Chondrocyte (in vitro differentiated cells): ENCODE measurements at regions not wholly inside any gene's neighbourhood (a gene's known extent, or its start where the extent isn't known, plus 50 kb on each side); places are given as distances from the start of the nearest gene placed in this dataset.

Source experiments
- DNase-seq: peaks from one replicate; pipeline ENCODE4 v3.0.0; 2021; ENCODE audit warnings: mixed read lengths, low spot score
- H3K27ac Mint-ChIP-seq: one replicate; pipeline ENCODE4 v1.8.0; 2021; ENCODE audit warnings: mild to moderate bottlenecking, moderate library complexity, mixed read lengths; ENCODE audit not compliant: unreplicated experiment
- H3K27me3 Mint-ChIP-seq: 2 replicates; pipeline ENCODE4 v1.8.0; 2021; ENCODE audit warnings: low read depth, mixed read lengths
- H3K36me3 Mint-ChIP-seq: 2 replicates; pipeline ENCODE4 v1.8.0; 2021; ENCODE audit warnings: low read depth, mixed read lengths
- H3K4me1 Mint-ChIP-seq: 2 replicates; pipeline ENCODE4 v1.8.0; 2021; ENCODE audit warnings: low read depth, mild to moderate bottlenecking, mixed read lengths
- H3K4me3 Mint-ChIP-seq: one replicate; pipeline ENCODE4 v1.8.0; 2021; ENCODE audit warnings: mild to moderate bottlenecking, moderate library complexity, mixed read lengths; ENCODE audit not compliant: unreplicated experiment
- H3K9me3 Mint-ChIP-seq: 2 replicates; pipeline ENCODE4 v1.8.0; 2021; ENCODE audit warnings: low read depth, mixed read lengths
- TF ChIP-seq, protein P1 (sequence below): fragments of 200-600 bp; sonication (generic); IDR thresholded peaks from 2 replicates; pipeline ENCODE4 v1.5.0; 2021; ENCODE audit warnings: antibody characterized with exemption, mild to moderate bottlenecking, moderate library complexity

- no peak overlapping the region for H3K4me3 Mint-ChIP-seq
- TF ChIP-seq, protein P1, sequence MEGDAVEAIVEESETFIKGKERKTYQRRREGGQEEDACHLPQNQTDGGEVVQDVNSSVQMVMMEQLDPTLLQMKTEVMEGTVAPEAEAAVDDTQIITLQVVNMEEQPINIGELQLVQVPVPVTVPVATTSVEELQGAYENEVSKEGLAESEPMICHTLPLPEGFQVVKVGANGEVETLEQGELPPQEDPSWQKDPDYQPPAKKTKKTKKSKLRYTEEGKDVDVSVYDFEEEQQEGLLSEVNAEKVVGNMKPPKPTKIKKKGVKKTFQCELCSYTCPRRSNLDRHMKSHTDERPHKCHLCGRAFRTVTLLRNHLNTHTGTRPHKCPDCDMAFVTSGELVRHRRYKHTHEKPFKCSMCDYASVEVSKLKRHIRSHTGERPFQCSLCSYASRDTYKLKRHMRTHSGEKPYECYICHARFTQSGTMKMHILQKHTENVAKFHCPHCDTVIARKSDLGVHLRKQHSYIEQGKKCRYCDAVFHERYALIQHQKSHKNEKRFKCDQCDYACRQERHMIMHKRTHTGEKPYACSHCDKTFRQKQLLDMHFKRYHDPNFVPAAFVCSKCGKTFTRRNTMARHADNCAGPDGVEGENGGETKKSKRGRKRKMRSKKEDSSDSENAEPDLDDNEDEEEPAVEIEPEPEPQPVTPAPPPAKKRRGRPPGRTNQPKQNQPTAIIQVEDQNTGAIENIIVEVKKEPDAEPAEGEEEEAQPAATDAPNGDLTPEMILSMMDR = no peak
- H3K4me1 Mint-ChIP-seq = peaks cover 15% of the 10 kb centered on the region
- no peak for DNase-seq
- H3K9me3 Mint-ChIP-seq = no peaks in the 10 kb centered on the region
- H3K36me3 Mint-ChIP-seq = no peaks in the 10 kb centered on the region
- no peak overlapping the region for H3K27ac Mint-ChIP-seq
- peaks cover 9% of the 10 kb centered on the region for H3K27me3 Mint-ChIP-seq
Measured at GRCh38 chr22:44549701-44550100, 51.7 kb upstream of the RTL6 start.

- H3K27ac Mint-ChIP-seq = no peak overlapping the region
Measured at GRCh38 chr22:44548981-44549380, 50.9 kb upstream of the RTL6 start.

More at GRCh38 chr22:44548981-44549380, 50.9 kb upstream of the RTL6 start:
- no peak for DNase-seq
- Mint-ChIP-seq H3K9me3 (no peaks in the 10 kb centered on the region), H3K27me3 (peaks cover 7% of the 10 kb centered on the region), H3K4me1 (peaks cover 15% of the 10 kb centered on the region), H3K36me3 (no peaks in the 10 kb centered on the region), H3K4me3 (no peak overlapping the region)
- TF ChIP-seq, protein P1 = no peak
